Activated CD4-positive, alpha-beta T cell treated with anti-CD3 and anti-CD28 coated beads, Interleukin-2, amount 10 ng/mL, durations not matched to agents 24 days and 14 days (primary cell): ENCODE measurements at regions not wholly inside any gene's neighbourhood (a gene's known extent, or its start where the extent isn't known, plus 50 kb on each side); places are given as distances from the start of the nearest gene placed in this dataset.

Experiments
- DNase-seq: peaks from one replicate; pipeline ENCODE4 v3.0.0; 2022
- H3K27ac Mint-ChIP-seq: one replicate; pipeline ENCODE4 v1.8.0; 2022; ENCODE audit warnings: mild to moderate bottlenecking, mixed read lengths
- H3K27me3 Mint-ChIP-seq: one replicate; pipeline ENCODE4 v1.8.0; 2022; ENCODE audit warnings: mixed read lengths
- H3K36me3 Mint-ChIP-seq: one replicate; pipeline ENCODE4 v1.8.0; 2022; ENCODE audit warnings: low read depth, mild to moderate bottlenecking, mixed read lengths
- H3K4me1 Mint-ChIP-seq: one replicate; pipeline ENCODE4 v1.8.0; 2021; ENCODE audit warnings: mixed read lengths
- H3K4me3 Mint-ChIP-seq: one replicate; pipeline ENCODE4 v1.8.0; 2022; ENCODE audit warnings: mild to moderate bottlenecking, moderate library complexity, mixed read lengths
- H3K9me3 Mint-ChIP-seq: one replicate; pipeline ENCODE4 v1.8.0; 2021; ENCODE audit warnings: mixed read lengths
- intact Hi-C: fragments of 100-400 bp; cut with micrococcal nuclease; formaldehyde crosslinking; loops from one replicate; pipeline ENCODE4 v1.15.1; 2023

DNA sequence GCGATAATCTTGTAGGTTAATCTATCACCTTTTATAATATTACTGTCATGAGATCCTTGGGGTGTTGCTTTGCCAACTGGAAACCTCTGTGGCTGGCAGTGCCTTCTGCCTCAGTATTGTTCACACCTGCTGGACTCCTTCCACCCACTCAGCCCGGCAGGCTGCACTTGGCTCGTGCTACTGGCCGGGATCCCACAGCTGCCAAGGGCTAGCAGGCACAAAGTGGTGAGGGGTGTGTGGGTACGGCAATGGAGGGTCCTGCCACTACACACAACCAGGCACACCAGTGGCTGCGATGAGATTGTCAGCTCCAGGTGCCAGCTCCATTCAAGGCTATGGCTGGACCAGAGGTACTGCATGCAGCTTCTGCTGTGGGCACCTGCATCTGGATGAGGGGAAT is 191.2 kb upstream of the LYPLAL1 start:
- H3K27me3 Mint-ChIP-seq = no peaks in the 10 kb centered on the region
- H3K9me3 Mint-ChIP-seq = no peaks in the 10 kb centered on the region
- intact Hi-C loops = no loop called here
- no peaks in the 10 kb centered on the region for H3K36me3 Mint-ChIP-seq
- H3K4me1 Mint-ChIP-seq = no peaks in the 10 kb centered on the region
- DNase-seq = no peak
- H3K27ac Mint-ChIP-seq = no peak overlapping the region
- H3K4me3 Mint-ChIP-seq = no peak overlapping the region

DNA sequence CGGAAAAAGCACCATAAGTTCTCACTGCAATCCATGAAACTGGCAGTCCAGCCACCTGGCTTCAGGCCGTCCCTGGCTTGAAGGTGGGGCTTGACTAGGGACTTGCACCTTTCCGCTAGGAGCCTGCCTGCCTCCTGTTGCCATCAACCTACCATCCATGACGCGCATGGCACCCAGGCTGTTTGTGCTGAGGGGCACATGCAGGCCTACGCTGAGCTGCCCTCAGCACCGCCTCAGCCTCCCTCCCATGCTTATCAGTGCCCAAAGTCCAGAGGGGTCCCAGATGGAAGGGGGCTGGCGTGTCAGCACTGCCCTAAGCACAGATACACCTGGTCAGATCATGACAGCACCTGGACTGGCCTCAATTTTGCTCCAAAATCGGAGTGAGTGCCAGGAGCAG is 190.2 kb upstream of the LYPLAL1 start:
- no peaks in the 10 kb centered on the region for H3K9me3 Mint-ChIP-seq
- H3K4me3 Mint-ChIP-seq = no peak overlapping the region
- no peak overlapping the region for H3K27ac Mint-ChIP-seq
- no peaks in the 10 kb centered on the region for H3K36me3 Mint-ChIP-seq
- no peaks in the 10 kb centered on the region for H3K4me1 Mint-ChIP-seq
- intact Hi-C loops = no loop called here
- no peaks in the 10 kb centered on the region for H3K27me3 Mint-ChIP-seq
- no peak for DNase-seq

DNA sequence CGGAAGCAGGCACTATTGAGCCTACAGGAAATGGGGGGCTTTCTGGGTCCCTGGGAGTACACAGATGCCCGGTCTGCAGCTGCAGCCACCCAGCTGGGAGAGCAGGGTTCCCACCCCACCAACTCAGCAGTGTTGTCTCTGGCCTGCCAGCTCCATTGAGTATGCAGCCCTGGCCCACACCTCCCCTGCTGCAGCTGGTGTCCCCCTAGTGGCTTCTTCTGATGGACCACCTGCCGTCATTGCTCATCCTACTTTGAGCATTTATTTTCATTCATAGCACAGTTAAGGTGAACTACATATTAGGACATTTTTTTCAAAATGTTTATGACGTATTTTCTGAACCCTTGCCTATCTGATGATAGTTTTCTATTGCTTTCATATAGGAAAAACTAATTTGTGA is 189.8 kb upstream of the LYPLAL1 start:
- Mint-ChIP-seq H3K9me3 (no peaks in the 10 kb centered on the region), H3K4me3 (no peak overlapping the region), H3K27me3 (no peaks in the 10 kb centered on the region), H3K27ac (no peak overlapping the region), H3K36me3 (no peaks in the 10 kb centered on the region), H3K4me1 (no peaks in the 10 kb centered on the region)
- intact Hi-C loops = no loop called here
- DNase-seq = no peak

DNA sequence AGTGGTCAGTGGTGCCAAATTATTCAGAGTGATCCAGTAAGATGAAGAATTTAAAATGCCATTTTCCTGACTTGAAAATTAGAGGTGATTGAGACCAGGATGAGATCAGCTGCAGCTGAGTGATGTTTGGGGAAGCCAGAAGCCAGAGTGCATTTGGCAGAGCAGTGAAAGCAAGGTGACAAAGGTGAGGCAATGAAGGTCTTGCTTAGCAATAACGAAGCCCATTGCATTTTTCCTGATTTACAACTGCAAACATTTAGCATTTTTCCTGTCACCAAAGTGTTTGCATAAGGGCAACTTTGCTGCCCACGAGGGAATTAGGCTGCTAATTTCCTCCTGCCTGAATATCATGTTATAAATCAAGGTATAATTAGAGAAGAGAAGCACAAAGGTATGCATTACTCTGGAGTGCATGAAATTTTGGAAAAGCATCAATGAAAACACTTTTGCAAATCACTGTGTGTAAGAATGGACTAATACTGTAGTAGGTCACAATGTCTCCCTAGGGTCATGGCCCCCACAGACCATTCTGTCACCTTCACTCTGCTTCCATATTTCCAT is 188.2 kb upstream of the LYPLAL1 start:
- H3K27ac Mint-ChIP-seq = no peak overlapping the region
- no peak overlapping the region for H3K4me3 Mint-ChIP-seq
- H3K27me3 Mint-ChIP-seq = no peaks in the 10 kb centered on the region
- no peaks in the 10 kb centered on the region for H3K36me3 Mint-ChIP-seq
- no peaks in the 10 kb centered on the region for H3K4me1 Mint-ChIP-seq
- intact Hi-C loops = no loop called here
- H3K9me3 Mint-ChIP-seq = no peaks in the 10 kb centered on the region
- DNase-seq = no peak

DNA sequence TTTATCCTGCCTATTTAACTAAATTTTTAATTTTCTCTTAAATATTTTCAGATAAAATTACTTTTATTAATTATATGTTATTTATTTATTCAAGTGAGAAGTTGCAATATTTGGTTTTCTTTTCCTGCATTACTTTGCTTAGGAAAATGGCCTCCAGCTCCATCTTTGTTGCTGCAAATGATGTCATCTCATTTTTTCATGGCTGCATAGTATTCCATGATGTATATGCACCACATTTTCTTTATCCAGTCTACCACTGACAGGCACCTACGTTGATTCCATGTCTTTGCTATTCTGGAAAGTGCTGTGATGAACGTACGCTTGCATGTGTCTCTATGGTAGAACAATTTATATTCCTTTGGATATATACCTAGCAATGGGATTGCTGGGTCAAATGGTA is 186.9 kb upstream of the LYPLAL1 start:
- intact Hi-C loops = no loop called here
- Mint-ChIP-seq H3K4me3 (no peak overlapping the region), H3K36me3 (no peaks in the 10 kb centered on the region), H3K27ac (no peak overlapping the region), H3K27me3 (no peaks in the 10 kb centered on the region), H3K9me3 (no peaks in the 10 kb centered on the region), H3K4me1 (no peaks in the 10 kb centered on the region)
- no peak for DNase-seq

DNA sequence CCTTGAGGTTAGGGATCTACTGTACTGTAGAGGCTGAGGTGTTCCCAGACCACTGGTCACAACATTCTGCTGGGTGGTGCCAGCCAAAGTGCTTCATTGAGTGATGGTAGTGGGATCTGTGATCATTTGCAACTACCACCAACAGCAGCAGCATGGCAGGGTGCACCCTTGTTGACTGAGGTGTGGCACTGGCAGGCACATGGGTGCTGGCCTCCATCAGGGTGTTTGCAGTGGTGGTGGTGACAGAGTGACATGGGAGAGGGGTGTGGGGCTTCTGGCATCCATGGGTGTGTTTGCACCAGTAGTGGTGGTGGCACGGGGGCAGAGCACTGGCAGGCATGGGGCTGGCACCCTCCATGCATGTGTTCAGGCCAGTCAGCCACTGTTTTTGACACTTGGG is 183.7 kb upstream of the LYPLAL1 start:
- no peak for DNase-seq
- Mint-ChIP-seq H3K9me3 (no peaks in the 10 kb centered on the region), H3K4me3 (no peak overlapping the region), H3K4me1 (no peaks in the 10 kb centered on the region), H3K27ac (no peak overlapping the region), H3K36me3 (no peaks in the 10 kb centered on the region), H3K27me3 (no peaks in the 10 kb centered on the region)
- intact Hi-C loops = no loop called here

DNA sequence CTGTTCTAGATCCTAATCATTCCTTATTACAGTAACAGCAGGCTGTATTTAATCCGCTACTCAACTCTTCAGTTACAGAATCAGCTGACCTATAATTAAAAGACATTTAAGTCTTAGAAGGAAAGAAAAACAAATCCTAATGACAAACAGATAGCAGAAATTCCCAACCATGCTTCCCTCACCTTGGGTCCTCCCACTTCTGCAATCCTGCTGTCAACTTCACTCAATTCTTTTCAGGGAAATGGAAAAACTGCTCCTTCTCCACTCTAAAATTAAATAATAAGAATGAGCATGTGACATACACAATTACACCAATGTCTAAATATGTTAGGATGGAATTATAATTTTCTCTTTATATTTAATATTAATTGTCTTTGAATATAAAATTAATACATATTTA is 182.6 kb upstream of the LYPLAL1 start:
- H3K4me1 Mint-ChIP-seq = no peaks in the 10 kb centered on the region
- H3K4me3 Mint-ChIP-seq = no peak overlapping the region
- no peak overlapping the region for H3K27ac Mint-ChIP-seq
- no peaks in the 10 kb centered on the region for H3K27me3 Mint-ChIP-seq
- no peak for DNase-seq
- no peaks in the 10 kb centered on the region for H3K9me3 Mint-ChIP-seq
- intact Hi-C loops = no loop called here
- no peaks in the 10 kb centered on the region for H3K36me3 Mint-ChIP-seq

DNA sequence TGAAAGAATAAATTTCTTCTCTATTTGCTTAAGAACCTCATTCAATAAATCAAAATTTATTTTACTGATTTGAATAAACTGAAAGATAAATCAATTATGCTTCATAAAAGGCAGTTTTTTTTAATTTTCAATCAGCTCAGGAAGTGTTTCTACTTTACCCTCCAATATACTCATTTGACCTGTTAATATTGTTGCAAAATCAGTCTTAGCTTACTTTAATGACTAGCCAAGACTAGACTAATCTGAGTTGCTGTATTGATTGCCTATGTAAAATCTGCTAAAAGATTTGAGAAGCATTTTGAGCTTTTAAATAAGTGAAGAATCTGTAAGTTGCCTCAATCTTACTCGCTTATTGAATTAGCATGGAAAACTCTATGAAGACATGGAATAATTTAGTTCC is 179.1 kb upstream of the LYPLAL1 start:
- H3K4me1 Mint-ChIP-seq = no peaks in the 10 kb centered on the region
- H3K27me3 Mint-ChIP-seq = no peaks in the 10 kb centered on the region

DNA sequence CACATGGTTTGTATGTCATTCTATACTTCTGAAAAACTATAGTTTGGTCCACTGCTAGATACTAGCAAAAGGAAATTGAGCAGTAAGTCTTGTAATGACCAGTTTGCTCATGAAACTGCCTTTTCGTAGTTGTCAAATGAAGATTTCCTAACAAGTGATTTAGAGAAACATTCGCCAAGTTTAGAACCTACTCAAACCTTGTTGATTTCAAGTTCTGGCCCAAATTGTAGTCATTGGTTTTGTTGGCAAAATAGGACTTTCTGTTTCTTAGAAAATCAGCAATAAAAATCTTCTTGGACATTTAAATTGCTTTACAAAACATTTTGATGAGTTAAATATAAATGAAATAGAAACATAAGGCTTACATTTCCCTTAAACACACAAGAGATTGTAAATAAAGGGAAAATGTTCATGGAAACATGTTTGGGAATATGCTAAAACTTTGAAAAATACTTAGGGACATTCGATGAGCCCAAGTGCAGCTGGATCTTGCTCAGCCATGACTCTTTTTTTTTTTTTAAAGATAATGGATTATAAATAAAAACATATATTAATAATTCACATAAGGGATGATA is 178.5 kb upstream of the LYPLAL1 start:
- intact Hi-C loops = no loop called here
- no peaks in the 10 kb centered on the region for H3K36me3 Mint-ChIP-seq
- H3K9me3 Mint-ChIP-seq = no peaks in the 10 kb centered on the region
- H3K4me3 Mint-ChIP-seq = no peak overlapping the region
- H3K27me3 Mint-ChIP-seq = no peaks in the 10 kb centered on the region
- H3K27ac Mint-ChIP-seq = no peak overlapping the region
- no peak for DNase-seq
- no peaks in the 10 kb centered on the region for H3K4me1 Mint-ChIP-seq

More for the DNA sequence above, 179.1 kb upstream of the LYPLAL1 start:
- Mint-ChIP-seq H3K9me3 (no peaks in the 10 kb centered on the region), H3K36me3 (no peaks in the 10 kb centered on the region), H3K27ac (no peak overlapping the region), H3K4me3 (no peak overlapping the region)
- DNase-seq = no peak
- intact Hi-C loops = no loop called here

DNA sequence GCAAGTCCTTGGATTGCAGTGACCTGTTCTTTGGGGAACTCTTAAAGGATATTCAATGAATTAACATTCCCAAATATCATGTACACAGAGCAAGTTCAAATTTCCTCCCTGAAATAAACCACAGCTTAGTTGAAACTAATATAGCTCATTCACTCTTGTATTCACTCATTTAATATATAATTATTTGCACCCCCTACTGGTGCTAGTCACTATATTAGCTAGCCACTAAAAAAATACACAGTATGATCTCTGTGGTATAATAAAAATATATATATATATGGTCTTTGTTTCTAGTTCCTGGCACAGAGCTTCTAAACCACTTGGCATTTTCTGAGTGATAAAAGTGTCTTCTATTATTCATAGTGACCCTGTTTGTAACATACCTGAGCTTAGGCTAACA is 177.3 kb upstream of the LYPLAL1 start:
- Mint-ChIP-seq H3K9me3 (no peaks in the 10 kb centered on the region), H3K27ac (no peak overlapping the region), H3K4me3 (no peak overlapping the region), H3K36me3 (no peaks in the 10 kb centered on the region), H3K4me1 (no peaks in the 10 kb centered on the region), H3K27me3 (no peaks in the 10 kb centered on the region)
- DNase-seq = no peak
- intact Hi-C loops = no loop called here

DNA sequence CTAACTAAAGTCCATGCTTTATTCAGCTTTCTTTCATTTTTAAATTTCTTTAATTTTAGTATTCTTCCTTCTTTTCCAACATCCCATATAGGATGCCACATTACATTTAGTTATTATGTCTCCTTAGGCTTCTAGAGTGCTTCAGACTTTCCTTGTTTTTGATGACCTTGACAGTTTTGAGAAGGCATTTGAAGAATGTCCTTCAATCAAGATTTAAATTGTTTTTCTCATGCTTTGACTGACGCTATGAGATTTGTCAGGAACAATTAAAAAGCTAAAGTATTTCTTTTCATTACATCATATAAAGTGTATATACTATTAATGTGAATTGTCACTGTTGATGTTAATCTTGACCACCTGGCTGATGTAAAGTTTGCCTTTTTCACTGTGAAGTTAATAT is 173.7 kb upstream of the LYPLAL1 start:
- no peak overlapping the region for H3K27ac Mint-ChIP-seq
- no peaks in the 10 kb centered on the region for H3K9me3 Mint-ChIP-seq
- intact Hi-C loops = no loop called here
- no peak overlapping the region for H3K4me3 Mint-ChIP-seq
- DNase-seq = no peak
- no peaks in the 10 kb centered on the region for H3K4me1 Mint-ChIP-seq
- H3K27me3 Mint-ChIP-seq = no peaks in the 10 kb centered on the region
- no peaks in the 10 kb centered on the region for H3K36me3 Mint-ChIP-seq

DNA sequence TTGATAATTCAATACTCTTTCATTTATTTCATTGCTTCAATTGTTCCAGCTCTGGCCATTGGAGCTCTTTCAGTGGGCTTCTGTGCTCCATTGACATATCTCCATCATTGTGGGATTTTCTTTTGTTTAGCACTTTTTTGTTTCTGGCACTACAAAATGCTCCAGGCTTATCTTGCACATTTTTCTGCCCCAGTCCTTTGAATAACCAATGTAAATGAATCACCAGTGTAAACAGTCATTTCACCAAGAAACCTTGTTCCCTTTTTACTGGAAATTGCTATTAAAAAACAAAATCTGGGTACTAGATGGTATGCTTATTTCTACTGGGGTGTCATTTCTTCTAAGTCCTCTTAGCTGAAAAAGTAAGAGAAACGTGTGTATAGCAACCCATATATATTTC is 173.0 kb upstream of the LYPLAL1 start:
- H3K4me3 Mint-ChIP-seq = no peak overlapping the region
- DNase-seq = no peak
- H3K4me1 Mint-ChIP-seq = no peaks in the 10 kb centered on the region
- H3K9me3 Mint-ChIP-seq = no peaks in the 10 kb centered on the region
- no peak overlapping the region for H3K27ac Mint-ChIP-seq
- intact Hi-C loops = no loop called here
- no peaks in the 10 kb centered on the region for H3K36me3 Mint-ChIP-seq
- H3K27me3 Mint-ChIP-seq = no peaks in the 10 kb centered on the region

DNA sequence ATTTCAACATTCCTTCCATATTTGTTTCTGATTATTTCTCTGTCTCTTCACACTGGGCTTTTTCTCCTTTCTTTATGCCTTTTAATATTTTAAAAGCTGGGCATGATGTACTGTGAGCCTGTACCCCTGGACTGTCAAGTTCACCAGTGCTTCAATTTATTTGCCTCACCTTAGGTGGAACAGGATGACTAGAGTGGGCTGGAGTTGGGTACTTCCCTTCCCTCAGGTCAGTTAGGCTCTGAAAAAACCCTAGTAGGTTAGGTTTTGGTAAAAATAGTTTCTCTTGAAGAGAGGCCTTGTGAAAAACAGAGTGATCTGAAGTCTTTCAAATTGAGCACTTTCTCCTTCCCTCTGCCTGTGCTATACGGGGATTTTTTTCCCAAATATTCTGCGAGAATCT is 163.0 kb upstream of the LYPLAL1 start:
- H3K9me3 Mint-ChIP-seq = no peaks in the 10 kb centered on the region
- no peak overlapping the region for H3K27ac Mint-ChIP-seq
- intact Hi-C loops = no loop called here
- H3K4me3 Mint-ChIP-seq = no peak overlapping the region
- H3K27me3 Mint-ChIP-seq = no peaks in the 10 kb centered on the region
- H3K4me1 Mint-ChIP-seq = no peaks in the 10 kb centered on the region
- no peaks in the 10 kb centered on the region for H3K36me3 Mint-ChIP-seq
- DNase-seq = no peak

DNA sequence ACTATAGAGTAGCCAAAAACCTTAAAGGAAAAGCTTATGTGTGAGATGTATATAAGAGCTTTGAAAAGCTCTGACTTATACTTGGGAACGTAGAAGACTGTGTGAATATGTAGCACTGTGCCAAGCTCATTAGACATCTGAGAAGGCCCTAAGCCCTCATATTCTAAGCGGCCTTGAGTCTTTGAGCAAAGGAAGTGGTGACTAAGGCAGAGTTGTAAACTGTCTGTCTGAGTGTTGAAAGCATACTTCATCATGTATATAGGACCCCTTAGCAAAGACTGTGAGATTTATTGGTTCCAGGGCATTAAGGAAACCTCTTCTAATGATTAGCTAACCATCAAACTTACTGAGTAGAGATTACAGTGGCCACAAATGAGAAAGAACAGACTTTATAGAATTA is 153.3 kb upstream of the LYPLAL1 start:
- Mint-ChIP-seq H3K27me3 (no peaks in the 10 kb centered on the region), H3K4me3 (no peak overlapping the region), H3K36me3 (no peaks in the 10 kb centered on the region), H3K9me3 (no peaks in the 10 kb centered on the region), H3K4me1 (peaks cover 2% of the 10 kb centered on the region), H3K27ac (no peak overlapping the region)
- intact Hi-C loops = no loop called here
- no peak for DNase-seq

DNA sequence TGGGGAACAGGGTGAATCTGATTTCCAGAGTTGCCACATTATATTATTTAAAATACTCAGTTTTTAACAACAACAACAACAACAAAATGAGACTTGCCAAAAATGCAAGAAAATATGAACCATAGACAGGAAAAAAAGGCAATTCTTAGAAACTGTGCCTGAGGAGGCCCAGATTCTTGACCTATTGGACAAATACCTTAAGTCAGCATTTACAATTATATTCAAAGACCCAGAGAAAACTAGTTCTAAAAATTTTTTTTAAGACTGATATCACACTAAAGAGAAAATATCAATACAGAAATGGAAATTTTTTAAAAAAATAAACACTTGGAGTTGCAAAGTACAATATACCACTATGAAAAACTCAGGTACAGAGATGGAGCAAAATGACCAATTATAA is 152.8 kb upstream of the LYPLAL1 start:
- no peak for DNase-seq
- Mint-ChIP-seq H3K36me3 (no peaks in the 10 kb centered on the region), H3K4me3 (no peak overlapping the region), H3K4me1 (peaks cover 2% of the 10 kb centered on the region), H3K27me3 (no peaks in the 10 kb centered on the region), H3K27ac (no peak overlapping the region), H3K9me3 (no peaks in the 10 kb centered on the region)
- intact Hi-C loops = no loop called here
